ENCODE measurements at regions not wholly inside any gene's neighbourhood (a gene's known extent, or its start where the extent isn't known, plus 50 kb on each side); places are given as distances from the start of the nearest gene placed in this dataset.
"Not testable (repeated sequence)": the region's sequence is repeated elsewhere in the genome, so short reads cannot be mapped to it uniquely, and the experiment has no call there.

DNA sequence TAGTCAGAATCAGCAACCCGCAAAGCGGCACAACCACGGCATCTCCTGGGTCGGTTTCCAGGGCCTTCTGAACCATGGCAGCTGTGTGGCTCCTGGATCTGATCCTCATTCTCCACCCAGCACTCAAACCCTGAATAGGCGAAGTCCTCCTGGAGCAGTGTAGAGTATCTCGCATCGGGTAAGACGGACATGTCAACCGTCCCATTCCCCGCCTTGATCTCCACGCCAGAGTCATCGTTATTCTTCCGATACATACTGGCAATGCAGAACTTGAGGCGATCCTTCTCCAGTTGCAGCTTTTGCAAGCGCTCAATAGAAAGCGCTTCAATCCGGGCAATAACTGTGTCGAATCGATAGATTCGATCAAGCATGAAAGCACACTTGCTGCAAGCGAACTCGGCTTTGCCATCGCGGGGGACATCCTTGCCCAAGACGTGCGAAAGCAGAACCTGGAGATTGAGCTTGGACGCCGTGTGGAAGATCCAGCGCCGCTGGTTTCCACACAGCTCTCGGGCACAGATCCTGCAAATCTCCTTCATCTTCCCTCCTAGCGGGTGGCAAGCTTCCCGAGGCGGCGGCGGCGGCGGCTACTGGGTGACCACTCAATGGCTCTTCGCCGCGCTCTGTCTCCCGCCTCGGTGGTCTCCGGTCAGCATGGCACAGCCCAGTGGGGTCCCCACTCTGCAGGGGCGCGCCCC is 142.9 kb downstream of the NBPF8 start:
- DNase-seq, result not testable (repeated sequence)

DNA sequence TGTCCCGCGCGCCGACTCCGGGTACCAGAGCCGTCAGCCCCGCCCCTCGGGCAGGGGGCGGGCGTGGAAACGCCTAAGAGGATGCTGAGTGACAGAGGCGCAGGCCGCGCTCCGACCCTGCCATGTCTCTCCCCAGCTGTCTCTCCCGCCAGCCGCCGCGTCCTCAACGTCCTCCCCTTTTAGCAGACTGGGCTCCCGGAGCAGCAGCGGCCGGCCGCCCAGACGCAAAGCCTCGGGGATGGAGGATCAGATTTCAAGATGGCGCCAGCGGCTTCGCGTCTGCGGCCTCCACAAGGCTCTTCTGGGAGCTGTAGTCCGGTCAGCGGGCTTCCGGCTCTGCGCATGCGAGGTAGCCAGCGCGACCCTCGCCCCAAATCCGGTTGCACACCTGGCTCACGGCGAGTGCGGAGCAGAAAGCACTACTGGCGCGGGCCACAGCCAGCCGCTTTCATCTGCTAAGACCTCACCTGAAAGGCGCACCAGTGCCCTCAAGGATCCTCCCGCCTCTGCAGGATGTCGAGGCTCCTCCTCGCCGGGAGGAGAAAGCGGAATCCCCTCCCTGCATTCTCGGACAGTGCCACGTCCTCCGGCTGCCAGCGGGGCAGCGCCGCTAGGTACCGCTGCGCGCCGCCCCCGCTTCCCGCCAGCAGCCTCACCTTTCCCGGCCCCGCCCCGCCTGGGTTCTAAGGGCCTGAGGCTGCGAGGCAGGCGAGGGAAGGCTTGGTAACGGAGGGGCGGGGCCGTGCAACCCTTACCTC is 143.6 kb downstream of the NBPF8 start:
- not testable (repeated sequence) for DNase-seq

DNA sequence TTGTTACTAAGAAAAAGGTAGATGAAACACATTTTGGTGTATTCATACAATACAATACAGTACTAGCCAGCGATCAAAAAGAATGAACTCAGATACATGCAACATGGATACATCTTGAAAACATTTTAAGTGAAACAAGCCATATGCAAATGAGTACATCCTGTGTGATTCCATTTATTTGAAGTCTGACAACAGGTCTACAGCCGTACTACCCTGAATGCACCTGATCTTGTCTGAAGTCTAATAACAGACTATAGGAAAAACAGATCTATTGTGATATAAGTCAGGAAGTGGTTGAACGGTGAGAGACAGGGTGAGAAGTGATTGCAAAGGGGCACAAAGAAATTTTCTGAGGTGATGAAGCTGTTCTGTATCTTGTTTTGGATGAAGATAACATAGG is 146.9 kb downstream of the NBPF8 start:
- DNase-seq, result not testable (repeated sequence)

DNA sequence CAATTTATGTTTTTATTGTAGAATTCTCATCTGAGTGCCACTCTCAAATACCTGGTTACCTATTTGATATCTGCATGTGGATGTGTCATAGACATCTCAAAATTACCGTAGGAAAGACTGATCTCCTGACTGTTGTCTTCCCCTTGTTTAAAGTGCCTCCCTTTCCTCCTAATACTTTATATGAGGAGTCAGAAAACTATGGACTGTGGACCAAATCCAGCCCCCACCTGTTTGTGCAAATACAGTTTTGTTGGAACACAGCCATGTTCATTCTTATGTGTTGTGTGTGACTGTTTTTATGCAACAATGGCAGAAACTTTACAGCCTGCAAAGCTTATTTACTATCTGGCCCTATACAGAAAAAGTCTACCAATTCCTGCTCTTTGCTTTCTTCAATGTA is 150.6 kb downstream of the NBPF8 start:
- not testable (repeated sequence) for DNase-seq

DNA sequence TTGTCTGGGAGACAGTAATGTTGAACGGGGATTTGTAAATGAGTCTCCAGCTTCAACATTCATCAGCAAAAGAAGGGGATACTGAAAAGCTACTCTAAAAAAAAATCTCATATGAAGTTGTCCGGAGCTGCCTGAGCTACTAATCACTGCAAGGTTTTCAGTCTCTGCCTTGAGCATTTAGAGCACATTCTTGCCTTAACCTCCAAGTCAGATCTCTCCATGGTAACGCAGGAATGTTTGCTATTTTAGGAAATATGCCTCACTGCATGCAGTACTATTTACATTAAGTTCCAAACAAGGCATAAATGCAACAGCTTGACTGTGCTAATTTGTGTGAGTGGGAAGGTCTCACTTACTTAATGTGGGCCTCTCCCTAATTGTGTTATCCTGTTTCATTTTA is 152.8 kb downstream of the NBPF8 start:
- not testable (repeated sequence) for DNase-seq

DNA sequence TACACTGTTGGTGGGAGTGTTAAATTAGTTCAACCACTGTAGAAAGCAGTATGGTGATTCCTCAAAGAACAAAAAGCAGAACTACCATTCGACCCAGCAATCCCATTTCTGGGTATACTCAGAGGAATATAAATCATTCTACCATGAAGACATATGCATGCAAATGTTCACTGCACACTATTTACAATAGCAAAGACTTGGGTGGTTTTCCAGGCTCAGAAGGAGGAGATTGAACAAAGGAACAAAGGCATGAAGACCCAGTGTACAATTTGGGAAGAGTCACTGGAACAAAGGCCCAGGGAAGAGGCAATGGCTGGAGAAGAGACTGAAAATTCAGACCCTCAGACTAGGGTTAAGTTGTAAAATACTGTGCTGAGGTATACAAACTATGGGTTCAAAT is 148.5 kb upstream of the NBPF26 start:
- not testable (repeated sequence) for DNase-seq

DNA sequence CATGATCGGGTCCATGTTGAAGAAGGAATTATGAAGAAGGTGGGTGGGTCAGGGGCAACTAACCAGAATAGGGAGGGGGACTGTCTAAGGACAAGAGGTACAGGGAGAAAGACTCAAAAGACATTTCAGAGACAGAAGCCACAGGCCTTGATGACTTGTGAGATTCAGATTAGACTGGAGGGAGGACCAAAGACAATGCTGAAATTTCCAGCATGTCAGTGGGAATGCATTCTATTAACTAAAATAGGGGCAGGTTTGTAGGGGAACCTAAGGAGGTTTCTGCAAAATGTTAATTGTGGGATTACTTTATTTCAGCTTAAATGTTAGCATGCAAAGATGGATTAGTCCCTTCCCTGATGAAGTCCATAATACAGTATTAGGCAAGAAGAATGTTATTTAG is 141.6 kb upstream of the NBPF26 start:
- DNase-seq, result not testable (repeated sequence)

DNA sequence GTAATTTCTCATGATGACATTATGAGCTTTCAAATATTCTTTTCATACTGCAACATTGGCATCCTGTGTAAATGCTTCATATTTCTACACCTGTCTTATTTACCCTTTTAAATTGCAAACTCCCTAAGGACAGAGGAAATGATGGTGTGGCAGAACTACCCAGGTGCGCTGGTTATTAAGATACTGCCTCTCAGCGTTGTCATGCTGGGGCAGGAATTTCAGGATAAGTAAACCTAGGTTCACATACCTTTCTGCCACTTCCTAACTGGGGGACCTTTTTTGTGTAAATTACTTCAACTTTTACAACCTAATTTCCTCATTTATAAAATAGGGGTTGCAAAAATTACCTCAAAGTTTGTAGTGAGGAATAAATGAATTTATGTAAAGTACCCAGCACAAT is 137.7 kb upstream of the NBPF26 start:
- DNase-seq, result not testable (repeated sequence)

DNA sequence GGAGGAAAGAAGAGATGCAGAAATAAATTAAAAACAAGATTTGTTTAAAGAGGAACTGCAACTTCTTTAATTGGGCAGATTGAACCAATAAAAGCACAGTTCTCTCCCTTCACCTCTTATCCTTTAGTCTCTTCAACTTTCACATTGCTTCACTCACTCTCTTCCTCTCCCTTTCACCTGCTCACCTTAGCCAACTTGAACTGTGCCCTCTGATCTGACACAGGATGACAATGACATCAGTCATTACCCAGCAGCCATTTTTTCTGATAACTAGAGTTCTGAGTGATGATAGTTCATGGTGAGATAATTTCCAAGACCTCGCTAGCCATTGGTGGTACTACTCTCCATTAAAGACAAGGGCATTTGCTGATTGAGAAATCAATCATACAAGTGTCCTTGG is 134.9 kb upstream of the NBPF26 start:
- DNase-seq, result not testable (repeated sequence)

DNA sequence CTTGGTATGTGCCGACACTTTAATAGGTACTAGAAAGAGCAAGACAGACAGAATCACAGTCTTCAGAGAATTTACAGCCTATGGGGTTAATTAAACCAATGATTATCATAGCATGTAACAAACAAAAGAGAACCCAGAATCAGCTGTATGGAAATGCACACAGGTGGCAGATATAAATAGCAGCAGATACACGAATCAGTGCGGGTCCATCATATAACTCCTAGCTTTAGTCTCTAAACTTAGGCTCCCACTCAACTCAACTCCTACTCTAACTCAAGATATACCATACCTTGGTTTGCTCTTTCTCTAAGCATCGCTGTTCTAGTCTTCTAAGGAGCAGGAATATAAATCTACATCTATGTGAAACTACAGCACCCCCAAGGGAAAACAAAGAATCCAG is 132.0 kb upstream of the NBPF26 start:
- DNase-seq, result not testable (repeated sequence)

DNA sequence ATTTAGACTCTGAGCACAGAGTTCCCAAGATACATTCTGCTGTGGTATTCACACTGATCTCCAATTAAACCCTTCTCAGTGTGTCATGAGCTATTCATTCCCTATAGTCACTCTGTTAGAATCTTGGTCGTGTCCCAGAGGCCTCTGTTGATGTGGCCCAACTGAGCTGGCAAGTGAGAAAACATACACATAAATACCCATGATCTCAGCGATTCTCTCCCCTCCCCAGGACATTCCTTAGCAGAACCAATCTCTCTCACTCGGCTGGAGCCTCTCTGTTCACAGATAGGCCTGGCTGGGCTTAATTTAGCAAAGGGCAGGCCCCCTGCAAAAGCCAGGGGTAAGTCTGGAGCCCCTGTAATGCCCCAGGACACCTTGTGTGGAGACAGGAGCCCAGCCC is 130.8 kb upstream of the NBPF26 start:
- DNase-seq, result not testable (repeated sequence)

DNA sequence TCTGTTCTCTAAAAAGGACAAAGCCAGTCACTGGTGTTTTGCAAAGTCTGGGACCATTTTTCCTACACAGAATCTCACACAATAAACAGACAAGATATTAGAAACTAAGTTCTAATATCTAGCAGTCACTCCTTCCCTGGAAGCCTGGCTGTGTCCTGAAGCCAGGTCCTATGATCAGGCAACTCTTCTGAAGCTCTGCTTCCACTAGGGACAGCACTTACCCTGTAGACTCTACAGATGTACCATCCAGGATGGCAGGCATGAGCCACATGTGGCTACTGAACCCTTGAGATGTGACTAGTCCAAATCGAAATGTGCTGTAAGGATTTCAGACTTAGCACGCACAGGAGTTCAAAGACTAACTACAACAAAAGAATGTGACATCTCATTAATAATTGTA is 130.1 kb upstream of the NBPF26 start:
- DNase-seq, result not testable (repeated sequence)

DNA sequence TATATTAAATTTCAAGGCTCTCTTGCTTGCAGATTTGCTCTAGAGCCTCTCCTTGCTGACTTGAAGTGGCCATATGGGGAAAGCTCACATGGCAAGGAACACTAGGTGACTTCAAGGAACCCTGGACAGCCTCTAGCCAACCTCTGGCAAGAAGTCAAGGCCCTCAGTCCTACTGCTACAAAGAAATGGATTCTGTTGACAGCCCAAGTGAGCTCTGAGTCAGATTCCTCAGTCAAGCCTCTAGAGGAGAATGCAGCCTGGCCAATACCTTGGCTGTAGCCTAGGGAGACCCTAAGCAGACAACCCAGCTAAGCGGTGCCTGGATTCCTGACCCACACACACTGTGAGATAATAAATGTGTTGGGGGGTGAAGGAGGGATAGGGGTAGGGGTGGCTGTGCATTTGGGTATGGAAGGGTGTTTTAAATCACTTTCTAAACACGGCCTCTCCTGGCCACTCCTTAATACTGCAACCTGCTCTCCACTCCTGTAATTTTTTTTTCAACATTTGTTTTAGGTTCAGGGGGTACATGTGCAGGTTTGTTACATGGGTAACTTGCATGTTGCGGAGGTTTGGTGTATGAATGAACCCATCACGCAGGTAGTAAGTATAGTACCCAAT is 125.3 kb upstream of the NBPF26 start:
- DNase-seq, result not testable (repeated sequence)

DNA sequence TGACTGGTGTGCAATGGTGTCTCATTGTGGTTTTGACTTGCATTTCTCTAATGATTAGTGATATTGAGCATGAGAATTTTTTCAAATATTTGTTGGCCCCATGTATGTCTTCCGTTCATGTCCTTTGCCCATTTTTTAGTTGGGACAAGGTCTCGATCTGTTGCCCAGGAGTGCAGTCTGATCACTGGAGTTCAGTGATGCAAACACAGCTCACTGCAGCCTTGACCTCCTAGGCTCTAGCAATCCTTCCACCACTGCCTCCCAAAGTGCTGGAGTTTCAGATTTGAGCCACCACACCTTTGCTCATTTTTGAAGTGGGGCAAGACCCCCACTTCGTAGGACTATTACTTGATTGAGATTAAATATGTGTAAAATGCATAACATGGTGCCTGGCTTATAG is 124.2 kb upstream of the NBPF26 start:
- DNase-seq, result not testable (repeated sequence)

DNA sequence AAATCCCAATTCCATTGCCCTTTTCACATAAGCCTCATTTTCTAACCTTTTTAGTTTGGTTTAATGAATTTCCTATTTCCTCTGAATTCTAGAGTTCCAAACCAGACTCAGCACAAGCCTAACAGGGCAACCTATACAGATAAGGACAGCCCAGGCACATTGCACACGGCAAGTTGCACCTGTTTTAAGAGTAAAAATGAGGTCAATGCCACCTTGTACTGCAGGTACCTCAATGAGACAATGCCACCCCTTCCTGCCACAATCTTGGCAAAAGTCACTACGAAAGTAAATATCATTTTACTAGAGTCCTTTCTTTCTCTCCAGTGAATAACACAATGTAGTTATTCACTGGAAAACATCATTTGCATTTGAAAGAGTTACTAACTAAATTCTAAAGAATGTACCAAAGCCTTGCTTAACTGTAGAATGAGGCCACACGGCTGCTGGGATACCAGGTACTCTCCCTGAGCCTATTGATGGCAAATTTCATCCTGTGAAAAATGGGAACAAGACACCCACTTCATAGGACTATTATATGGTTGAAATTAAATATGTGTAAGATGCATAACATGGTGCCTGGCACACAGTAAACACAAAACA is 123.2 kb upstream of the NBPF26 start:
- not testable (repeated sequence) for DNase-seq

DNA sequence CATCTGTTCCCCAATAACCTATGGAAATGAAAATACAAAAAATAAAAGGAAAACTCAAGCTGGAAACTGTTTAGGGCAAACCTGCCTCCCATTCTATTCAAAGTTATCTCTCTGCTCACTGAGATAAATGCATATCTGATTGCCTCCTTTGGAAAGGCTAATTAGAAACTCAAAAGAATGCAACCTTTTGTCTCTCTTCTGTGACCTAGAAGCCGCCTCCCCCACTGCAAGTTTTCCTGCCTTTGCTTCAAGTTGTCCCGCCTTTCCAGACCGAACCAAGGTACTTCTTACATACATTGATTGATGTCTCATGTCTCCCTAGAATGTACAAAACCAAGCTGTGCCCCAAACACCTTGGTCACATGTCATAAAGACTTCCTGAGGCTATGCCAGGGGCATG is 115.9 kb upstream of the NBPF26 start:
- DNase-seq, result not testable (repeated sequence)

DNA sequence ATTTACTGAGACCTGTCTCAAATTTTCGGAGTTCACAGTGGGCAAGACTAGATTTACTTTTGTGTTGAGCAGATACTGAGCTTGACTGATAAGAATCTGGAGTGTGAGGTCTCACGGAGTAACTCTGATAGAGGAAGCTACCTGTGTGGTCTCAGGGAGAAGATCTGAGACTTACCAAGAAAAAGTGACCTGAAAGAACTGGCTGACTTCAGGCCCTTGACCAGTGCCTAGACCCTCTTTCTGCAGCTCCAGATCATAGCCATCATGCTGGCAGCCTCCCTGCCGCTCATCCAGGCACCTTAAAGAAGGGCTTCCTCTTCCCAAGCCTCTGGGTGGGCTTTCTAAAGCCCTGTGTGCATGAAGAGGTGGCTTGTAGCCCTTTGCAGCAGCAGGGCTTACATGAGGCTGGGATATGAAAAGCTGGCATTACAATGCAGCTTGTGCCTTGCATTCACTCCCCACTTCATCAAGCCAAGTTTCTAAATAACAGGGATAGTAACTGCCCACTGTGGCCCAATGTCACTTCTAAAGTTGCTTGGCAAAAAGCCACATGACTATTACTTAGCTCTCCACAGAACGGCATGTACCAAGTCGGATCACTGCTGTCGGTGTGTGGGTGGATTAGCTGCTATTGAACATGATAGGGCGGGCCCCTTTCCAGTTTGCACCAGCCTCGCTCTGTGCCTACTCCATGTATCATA is 115.3 kb upstream of the NBPF26 start:
- DNase-seq, result not testable (repeated sequence)

DNA sequence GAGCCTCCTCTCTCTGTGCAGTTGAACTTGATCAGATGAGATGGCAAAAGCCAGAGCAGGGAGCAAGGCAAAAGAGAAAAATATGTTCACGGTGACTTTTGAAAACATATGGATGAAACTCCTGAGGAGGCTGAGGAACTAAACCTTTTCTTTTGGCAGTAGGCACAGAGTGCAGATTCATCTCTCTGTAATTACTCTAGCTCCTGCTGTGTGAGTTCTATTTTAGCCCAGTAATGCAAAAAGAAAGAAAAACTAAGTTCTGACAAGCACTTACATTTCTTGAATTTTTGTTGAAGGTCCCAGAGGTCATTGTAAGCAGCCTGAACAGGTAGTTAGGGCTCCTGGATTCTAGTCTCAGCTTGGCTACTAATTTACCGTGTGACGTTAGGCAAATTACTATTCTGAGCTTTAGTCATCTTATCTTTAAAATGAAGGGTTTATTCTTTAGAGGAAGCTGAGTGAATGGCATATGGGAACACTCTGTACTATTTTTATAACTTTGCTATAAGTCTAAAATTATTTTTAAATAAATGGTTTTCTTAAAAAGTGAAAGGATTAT is 114.7 kb upstream of the NBPF26 start:
- DNase-seq, result not testable (repeated sequence)

DNA sequence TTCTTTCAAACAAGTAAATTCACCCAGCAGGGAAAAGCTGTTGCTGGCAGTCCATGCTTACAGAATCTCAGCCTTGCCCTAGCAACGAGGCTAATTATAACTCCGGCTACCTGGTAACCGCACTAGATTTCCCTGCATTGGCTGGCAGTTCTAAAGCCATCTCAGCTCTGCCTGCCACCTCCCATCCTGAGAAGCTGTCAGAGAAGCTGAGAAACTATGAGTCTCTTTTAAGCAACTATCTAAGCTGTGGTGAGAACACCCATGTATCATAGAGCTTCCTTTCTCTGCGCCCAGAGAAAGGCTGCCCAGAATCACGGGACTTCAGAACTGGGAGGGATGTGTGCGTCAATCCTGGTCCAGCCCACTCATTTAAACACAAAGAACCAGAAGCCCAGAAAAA is 113.9 kb upstream of the NBPF26 start:
- not testable (repeated sequence) for DNase-seq

DNA sequence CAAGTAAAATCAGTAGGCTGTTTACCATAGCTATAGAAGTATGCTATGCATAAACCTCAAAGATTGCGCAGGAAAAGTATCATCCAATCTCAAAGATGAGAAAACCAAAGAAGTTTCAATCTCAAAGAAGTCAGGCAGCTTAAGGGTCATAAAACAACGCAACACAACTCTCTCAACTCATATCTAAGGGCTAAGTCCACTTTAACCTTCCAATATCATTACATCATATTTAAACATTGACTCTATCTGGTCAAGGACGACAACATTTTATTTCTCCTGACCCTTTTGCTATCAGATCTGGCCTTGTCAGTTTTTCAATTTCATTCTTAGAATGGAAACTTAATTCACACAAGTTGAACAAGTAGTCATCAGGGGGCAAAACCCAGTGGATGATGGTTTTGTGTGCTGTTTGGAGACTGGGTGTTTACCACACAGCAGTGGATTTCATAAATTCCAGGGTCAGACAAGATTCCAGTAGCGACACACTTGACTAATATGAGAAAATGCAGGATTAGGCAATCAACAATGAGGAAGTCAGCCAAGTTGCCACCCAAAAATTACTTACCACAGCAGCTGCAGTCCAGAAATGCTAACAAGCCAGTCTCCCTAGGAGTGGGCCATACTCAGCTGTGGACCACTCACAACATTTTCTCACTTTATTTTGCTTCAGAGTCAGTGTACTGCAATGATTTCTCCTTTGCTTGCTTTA is 108.7 kb upstream of the NBPF26 start:
- not testable (repeated sequence) for DNase-seq

DNA sequence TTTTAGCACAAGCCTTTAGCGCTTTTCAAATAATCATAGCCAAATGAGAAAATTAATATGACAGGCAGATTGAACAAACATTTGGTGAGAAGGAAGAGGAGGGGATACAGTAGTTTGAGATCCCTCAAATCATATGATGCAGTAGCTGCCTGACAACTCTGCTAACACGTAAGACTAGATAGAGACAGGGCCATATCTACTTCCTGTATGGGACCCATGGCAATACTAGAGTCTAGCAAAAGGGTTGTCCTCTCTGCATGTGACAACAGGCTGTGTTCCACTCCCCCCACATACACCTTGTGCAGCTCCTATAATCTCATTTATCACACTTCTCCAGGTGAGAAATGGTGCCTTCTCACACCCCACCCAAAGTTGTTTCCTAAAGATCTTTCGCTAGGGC is 106.3 kb upstream of the NBPF26 start:
- DNase-seq, result not testable (repeated sequence)

All from SHP77 treated with DMSO at 0.1 percent for 48 hours (cell line).